ENCODE measurements at regions not wholly inside any gene's neighbourhood (a gene's known extent, or its start where the extent isn't known, plus 50 kb on each side); places are given as distances from the start of the nearest gene placed in this dataset.

DNA sequence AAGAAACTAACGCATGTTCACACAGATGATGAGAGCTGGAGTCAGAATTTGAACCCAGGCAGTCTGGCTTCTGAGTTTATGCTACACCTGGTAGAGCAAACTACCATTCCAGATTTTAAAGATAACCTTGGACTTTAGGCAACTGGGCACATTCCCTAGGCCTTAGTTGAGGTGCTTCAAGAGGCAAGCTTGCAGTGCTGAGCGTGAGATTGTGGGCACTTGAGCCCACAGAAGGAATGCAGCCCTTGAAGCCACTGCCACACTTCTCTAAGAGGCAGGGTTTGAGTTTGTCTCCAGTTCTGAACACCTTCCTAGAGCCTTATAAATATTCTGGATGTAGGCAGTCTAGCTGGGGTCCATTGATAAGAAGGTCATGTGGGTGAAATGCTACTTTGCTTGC, 216.1 kb upstream of the SLC14A2 start:
- H3K27me3 ChIP-seq: no peaks in the 10 kb centered on the region
- no peaks in the 10 kb centered on the region for H3K9me3 ChIP-seq
- no peaks in the 10 kb centered on the region for H3K4me1 ChIP-seq
- no peak overlapping the region for H3K4me3 ChIP-seq
- ATAC-seq (peak; percentile 82), DNase-seq (no peak)
- H3K27ac ChIP-seq: no peak overlapping the region
- no peaks in the 10 kb centered on the region for H3K36me3 ChIP-seq
- intact Hi-C loops (cut with DNase I): no loop called here
- no peak for TF ChIP-seq CTCF (IDR thresholded peaks at IDR 0.05)

DNA sequence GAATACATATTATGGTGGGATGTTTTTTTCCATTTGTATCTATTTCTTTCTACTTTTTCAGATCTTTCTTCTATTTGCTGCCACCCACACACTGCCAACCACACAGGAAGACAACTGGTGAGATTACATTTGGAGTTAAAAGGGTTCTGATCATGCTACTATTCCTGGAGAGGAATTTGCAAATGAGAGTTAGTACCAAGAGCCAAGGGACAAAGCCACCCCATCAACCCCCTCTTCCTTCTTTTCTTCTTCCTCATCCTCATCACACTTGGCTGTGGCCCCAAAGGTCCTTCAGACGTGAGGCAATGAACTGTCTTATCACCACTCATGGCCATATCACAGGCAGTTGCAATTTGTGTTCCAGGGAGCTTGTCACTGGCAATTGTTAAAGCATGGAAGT, 215.6 kb upstream of the SLC14A2 start:
- ATAC-seq (no peak), DNase-seq (no peak)
- TF ChIP-seq CTCF (IDR thresholded peaks at IDR 0.05): no peak
- Histone ChIP-seq H3K27me3 (no peaks in the 10 kb centered on the region), H3K36me3 (no peaks in the 10 kb centered on the region), H3K27ac (no peak overlapping the region), H3K9me3 (no peaks in the 10 kb centered on the region), H3K4me1 (no peaks in the 10 kb centered on the region), H3K4me3 (no peak overlapping the region)
- intact Hi-C loops (cut with DNase I): no loop called here

GRCh38 chr18:45402485-45403056, 212.7 kb upstream of the SLC14A2 start:
- intact Hi-C loops (cut with DNase I): no loop called here
- Histone ChIP-seq H3K27ac (no peak overlapping the region), H3K27me3 (no peaks in the 10 kb centered on the region), H3K4me1 (no peaks in the 10 kb centered on the region), H3K4me3 (no peak overlapping the region), H3K36me3 (no peaks in the 10 kb centered on the region), H3K9me3 (no peaks in the 10 kb centered on the region)
- DNase-seq: no peak
- no peak for TF ChIP-seq CTCF (IDR thresholded peaks at IDR 0.05)
- ATAC-seq: no peak

- no peak overlapping the region for H3K27ac ChIP-seq
- DNase-seq (no peak), ATAC-seq (no peak)
- H3K9me3 ChIP-seq: no peaks in the 10 kb centered on the region
- intact Hi-C loops (cut with DNase I): no loop called here
- H3K27me3 ChIP-seq: no peaks in the 10 kb centered on the region
- no peak overlapping the region for H3K4me3 ChIP-seq
- no peaks in the 10 kb centered on the region for H3K4me1 ChIP-seq
- no peaks in the 10 kb centered on the region for H3K36me3 ChIP-seq
- TF ChIP-seq CTCF (IDR thresholded peaks at IDR 0.05): no peak
Observed at GRCh38 chr18:45403341-45404049, 211.8 kb upstream of the SLC14A2 start.

GRCh38 chr18:45408218-45408617, 207.1 kb upstream of the SLC14A2 start:
- Histone ChIP-seq H3K36me3 (no peaks in the 10 kb centered on the region), H3K4me3 (no peak overlapping the region), H3K27ac (no peak overlapping the region), H3K9me3 (no peaks in the 10 kb centered on the region), H3K4me1 (no peaks in the 10 kb centered on the region), H3K27me3 (no peaks in the 10 kb centered on the region)
- DNase-seq (no peak), ATAC-seq (no peak)
- no peak for TF ChIP-seq CTCF (IDR thresholded peaks at IDR 0.05)
- intact Hi-C loops (cut with DNase I): no loop called here

Data from upper lobe of right lung (tissue), 1 donor.